Stimulated activated CD8-positive, alpha-beta memory T cell treated with anti-CD3 and anti-CD28 coated beads, Interleukin-7, amount 100 ng/mL, for 1 hour (primary cell): ENCODE measurements at regions not wholly inside any gene's neighbourhood (a gene's known extent, or its start where the extent isn't known, plus 50 kb on each side); places are given as distances from the start of the nearest gene placed in this dataset.
"Not testable (repeated sequence)": the region's sequence is repeated elsewhere in the genome, so short reads cannot be mapped to it uniquely, and the experiment has no call there.

Experiments used
- DNase-seq, 2 donors: peaks; one replicate each; pipeline ENCODE4 v3.0.0-alpha.2; 2020; ENCODE audit warnings: low read depth in 2 of 2

DNA sequence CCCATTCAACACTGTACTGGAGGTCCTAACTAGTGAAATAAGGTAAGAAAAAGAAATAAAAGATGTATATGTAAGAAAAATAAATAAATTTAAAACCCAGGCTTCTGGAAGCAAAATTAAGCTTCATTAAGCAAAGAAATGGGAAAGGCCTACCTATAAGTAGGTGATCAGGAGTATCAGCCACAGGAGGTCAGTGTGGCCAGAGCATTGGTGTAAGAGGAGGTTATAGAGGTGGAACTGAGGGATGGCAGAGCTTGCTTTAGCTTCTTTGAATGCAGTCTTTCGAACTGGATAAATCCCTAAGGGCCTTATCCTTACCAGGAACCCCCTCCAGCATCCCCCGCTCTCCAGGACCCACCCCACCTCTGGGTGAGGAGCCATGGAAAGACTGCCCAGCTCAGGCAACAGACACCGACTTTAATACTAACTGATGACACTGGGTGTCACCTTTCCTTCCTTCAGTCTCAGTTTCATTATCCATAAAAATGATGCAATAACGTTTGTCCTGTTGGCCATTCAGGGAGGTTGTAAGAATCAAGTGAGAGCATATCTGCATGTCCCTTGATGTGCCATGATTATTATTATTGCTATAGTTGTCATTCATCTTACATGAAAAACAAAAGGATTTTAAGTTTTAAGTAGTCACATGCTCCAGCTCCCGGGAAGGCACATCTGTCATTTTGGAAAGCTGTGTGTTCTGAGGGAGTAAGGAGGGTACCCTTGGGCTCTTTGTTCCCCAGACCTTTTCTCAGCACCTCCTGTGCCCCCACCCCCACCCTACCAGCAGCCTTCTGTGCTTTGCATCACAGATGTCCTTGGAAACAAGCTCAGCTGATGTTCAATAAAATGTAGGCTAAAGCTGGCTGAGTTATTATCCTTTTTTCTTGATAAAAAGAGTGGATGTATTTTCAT, 50.8 kb upstream of the CTNNA1 start:
- DNase-seq, result no peak

GRCh38 chr5:138701678-138702077, 51.5 kb upstream of the CTNNA1 start:
- no peak for DNase-seq

DNA sequence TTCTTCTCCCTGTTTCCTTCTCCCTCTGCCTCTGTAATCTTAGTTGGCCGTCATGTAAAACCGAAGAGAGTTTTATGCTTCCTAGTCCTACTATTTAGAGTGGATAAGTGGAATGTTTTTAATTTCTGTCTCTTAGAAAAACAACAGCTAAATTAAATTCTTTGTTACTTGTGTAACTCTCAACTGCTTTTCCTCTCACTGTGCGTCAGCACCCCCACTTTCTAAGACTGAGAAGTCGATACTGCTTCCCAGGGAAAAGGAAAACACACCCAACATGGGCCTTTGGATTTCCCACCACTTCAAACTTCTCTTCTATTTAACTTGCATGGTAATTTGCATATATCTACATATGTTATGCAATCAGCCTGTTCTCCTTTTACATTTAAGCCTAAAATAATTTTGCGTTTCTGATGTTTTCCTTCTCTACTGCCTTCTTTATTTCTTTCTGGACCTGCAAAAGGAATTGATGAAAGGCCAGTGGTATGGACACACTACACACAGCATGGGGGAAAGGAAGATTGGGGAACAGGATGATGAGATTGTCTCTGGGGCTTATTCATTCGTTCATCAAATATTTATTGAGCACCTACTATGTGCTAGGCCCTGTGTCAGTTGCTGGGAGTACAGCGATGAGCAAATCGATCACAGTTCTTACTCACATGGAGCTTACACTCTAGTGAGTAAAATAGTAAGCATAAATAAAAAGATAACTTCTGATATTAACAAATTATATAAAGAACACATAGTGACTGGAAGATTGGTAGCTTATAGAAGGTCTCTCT, 52.5 kb upstream of the CTNNA1 start:
- no peak for DNase-seq

- no peak for DNase-seq
Observed at GRCh38 chr5:138699482-138699881, 53.7 kb upstream of the CTNNA1 start.

DNA sequence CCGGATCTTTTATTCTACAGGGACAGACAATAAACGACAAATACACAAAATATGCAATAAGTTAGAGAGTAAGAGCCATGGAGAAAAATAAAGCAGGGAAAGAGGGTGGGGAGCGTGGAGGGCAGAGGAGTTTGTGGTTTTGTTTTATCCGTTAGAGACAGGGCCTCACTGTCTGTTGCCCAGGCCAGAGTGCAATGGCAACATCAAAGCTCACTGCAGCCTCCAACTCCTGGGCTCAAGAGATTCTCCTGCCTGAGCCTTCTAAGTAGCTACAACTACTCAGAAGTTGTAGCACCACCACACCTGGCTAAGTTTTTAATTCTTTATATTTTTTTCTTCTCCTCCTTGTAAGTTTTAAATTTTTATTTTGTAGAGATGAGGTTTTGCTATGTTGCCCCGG, 54.5 kb upstream of the CTNNA1 start:
- DNase-seq, result no peak

DNA sequence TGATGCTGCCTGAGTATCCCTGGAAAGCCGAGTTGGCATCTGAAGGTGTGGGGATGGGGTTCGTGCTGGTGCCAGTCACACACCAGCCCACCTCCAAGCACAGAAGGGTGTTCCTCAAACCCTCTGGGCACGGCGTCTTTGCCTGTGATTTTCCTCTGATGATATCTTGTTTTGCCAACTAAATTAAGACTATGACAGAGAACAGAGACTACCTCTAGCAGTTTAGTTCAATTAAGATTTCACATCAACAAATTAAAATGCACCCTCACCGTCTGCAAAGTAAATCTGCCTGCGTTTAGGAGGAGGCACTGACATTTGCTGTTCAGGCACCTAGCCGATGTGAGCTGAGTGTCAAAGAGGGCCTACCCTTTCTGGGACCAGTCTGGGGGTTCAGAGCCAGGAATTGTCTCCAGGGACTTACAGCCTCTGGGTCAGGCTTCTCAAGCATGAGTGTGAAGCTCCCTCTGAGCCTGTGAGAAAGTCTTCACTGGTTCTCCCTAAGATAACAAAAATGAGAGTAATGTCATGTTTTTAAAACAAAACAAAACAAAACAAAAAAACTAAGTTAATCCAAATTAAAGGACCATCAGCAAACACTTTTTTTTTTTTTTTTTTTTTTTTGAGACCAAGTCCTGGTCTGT, 55.4 kb upstream of the CTNNA1 start:
- no peak for DNase-seq

- no peak for DNase-seq
Observed at GRCh38 chr5:138696501-138696900, 56.7 kb upstream of the CTNNA1 start.

DNA sequence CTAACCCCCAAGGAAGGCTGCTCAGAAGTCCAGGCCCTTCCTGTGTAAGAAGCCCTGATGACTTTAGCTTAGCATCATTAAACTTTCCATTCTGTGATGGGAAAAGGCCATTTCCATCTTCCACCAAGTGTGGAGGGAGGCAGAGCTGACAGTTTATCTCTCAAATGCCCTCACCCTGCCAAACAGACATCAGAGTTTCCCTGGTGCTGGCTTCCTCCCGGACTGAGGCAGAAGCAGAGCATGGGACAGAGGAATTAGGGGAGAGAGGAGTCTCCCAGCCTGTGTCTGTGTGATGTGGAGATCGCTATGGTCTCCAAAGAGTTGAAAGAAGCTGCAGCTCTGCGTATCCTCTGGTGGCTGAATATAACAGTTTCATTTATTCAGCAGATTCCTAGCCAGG, 57.4 kb upstream of the CTNNA1 start:
- DNase-seq, result no peak

GRCh38 chr5:138694146-138694545, 59.1 kb upstream of the CTNNA1 start:
- no peak for DNase-seq

- DNase-seq, result no peak
Observed at GRCh38 chr5:138692370-138692769, 60.9 kb upstream of the CTNNA1 start.

DNA sequence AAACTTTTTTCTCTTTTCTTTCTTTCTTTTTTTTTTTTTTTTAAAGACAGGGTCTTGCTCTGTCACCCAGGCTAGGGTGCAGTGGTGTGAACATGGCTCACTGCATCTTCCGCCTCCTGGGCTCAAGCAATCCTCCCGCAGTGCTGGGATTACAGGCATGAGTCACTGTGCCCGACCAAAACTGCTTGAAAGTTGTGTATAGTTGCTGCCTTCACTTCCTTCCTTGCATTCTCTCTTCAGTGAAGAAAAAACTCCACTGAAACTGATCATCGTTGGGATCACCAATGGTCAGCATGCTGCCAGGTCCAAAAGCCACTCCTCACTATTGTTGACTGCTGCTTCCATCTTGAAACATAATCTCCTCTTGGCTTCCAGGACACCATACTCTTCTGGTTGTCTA, 66.6 kb upstream of the CTNNA1 start:
- DNase-seq, result no peak

- no peak for DNase-seq
Observed at GRCh38 chr5:138685193-138685745, 68.0 kb upstream of the CTNNA1 start.

DNA sequence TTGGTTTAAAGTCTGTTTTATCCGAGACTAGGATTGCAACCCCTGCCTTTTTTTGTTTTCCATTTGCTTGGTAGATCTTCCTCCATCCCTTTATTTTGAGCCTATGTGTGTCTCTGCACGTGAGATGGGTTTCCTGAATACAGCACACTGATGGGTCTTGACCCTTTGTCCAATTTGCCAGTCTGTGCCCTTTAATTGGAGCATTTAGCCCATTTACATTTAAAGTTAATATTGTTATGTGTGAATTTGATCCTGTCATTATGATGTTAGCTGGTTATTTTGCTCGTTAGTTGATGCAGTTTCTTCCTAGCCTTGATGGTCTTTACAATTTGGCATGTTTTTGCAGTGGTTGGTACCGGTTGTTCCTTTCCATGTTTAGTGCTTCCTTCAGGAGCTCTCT, 70.8 kb upstream of the CTNNA1 start:
- DNase-seq, result not testable (repeated sequence)

DNA sequence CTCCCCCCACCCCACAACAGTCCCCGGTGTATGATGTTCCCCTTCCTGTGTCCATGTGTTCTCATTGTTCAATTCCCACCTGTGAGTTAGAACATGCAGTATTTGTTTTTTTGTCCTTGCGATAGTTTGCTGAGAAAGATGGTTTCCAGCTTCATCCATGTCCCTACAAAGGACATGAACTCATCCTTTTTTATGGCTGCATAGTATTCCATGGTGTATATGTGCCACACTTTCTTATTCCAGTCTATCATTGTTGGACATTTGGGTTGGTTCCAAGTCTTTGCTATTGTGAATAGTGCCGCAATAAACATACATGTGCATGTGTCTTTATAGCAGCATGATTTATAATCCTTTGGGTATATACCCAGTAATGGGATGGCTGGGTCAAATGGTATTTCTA, 74.4 kb upstream of the CTNNA1 start:
- not testable (repeated sequence) for DNase-seq

- DNase-seq, result no peak
Observed at GRCh38 chr5:138677782-138678181, 75.4 kb upstream of the CTNNA1 start.

DNA sequence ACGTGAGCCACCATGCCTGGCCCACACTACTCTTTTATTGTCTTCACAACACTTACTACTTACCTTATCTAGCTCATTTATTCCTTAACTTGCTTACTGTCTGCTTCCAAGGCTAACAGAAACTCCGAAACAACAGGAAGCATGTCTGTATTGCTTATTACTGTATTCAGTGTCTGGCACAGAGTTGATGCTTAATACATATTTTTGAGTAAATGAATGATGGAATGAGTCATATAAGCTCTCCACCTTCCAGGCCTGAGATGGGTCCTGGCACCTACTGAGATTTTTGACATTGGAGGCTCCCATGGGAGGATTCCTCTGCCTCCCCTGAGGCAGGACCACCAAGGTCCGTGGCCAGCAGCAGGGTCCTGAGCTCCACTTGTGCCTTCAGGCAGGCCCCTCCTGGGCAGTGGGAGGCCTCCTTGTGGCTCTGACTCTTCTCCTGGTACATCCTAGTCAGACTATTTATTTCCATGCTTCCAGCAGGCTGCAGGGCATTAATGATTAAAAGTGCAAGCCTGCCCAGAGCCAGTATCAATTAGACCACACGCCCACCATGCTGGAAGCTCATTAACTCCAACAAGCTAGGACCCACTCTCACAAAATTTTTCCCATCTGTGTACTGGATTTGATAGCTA, 76.5 kb upstream of the CTNNA1 start:
- no peak for DNase-seq

GRCh38 chr5:138676002-138676401, 77.2 kb upstream of the CTNNA1 start:
- DNase-seq, result no peak

DNA sequence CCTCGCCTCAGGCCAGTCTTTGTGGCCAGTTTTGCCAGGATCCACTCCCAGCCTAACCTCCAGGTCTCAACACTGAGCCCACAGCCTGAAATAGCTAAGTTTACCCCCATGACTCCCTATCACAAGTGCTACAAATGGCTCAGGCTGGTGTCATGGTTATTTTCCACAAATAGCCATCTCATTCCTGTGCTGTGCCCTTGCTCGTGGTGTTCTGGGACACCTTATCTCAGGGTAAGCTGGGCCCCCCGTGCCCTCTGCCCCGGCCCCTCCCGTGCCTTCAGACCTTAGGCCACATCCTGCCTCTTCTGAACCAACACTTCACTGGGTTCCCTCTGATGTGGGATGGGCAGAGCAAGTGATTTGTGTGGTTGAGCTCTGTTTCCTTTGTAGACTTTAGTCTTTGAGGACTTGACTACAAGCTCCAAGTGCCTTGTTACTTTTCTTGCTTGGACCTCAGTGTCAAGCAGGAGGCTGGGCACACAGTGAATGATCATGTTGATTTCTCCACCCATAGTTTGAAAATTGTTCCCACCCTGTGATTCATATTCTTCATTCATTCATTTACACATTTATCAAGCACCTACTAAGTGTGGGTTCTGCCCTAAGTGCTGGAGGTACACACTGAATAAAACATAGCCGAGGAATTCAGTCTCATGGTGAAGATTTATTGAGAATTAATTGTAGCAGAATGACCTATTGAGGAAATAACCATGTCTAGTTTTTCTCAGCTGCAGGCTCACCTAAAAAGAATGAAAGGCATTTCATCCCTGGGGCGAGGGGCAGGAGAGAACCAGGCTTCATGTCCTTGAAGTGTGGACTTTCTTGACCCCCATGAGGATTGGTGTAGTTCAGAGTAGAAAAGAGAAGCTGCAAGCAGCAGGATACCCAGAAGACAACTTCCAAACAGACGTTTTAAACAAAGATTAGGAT, 84.5 kb upstream of the CTNNA1 start:
- DNase-seq, result no peak

GRCh38 chr5:138667782-138668331, 85.4 kb upstream of the CTNNA1 start:
- DNase-seq, result not testable (repeated sequence)

DNA sequence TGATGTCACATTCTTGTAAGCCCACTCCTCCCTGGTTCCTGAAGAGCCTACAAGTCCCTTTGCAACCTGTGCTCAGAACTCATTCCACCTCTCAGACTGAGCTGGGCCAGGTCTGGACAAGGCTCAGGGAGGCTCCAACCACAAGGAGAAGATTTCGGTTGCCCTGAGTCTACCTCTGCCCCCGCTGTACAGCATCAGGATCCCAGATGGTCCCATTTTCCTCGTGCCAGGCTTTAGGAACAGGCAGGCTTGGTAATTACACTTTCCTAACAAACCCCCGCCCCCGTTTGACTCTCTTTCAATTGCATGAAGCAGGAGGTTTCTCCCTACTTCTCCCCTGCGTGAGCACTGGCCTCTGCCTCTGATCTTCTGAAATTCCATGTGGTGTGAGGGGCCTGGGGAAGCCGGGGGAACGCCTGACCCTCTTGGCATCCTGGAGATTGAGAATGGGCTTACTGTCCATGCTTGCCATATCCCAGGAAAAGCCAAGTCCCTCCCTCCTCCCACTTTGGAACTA, 86.9 kb upstream of the CTNNA1 start:
- no peak for DNase-seq
